Renal cortex interstitium (tissue), 11 donors: ENCODE measurements at regions not wholly inside any gene's neighbourhood (a gene's known extent, or its start where the extent isn't known, plus 50 kb on each side); places are given as distances from the start of the nearest gene placed in this dataset.

Experiments used
- DNase-seq, 11 donors: peaks; one replicate each; pipeline ENCODE4 v3.0.0-alpha.2; 2013; ENCODE audit warnings: low read depth in 9 of 11, low spot score in 4 of 11; ENCODE audit errors: extremely low read depth in 1 of 11

DNA sequence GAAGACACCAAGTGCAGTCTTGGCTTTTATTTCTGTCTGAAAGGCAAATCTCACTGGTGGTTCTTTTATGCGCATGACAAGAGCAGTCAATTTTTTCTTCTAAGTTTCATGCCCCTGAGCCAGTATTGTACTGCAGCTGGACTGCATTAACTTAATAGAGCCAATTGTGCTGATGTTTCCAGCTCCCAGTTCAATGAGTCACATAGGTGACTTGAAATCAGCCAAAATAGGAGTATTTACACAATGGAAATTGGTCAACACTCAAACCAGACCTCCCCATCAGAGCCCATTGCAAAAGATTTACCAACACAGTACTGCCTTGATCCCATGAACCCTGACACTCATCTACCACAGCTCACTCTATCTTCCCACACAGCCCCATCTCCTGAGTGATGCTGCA, 100.3 kb upstream of the GUCY1A1 start:
- no peak for DNase-seq

DNA sequence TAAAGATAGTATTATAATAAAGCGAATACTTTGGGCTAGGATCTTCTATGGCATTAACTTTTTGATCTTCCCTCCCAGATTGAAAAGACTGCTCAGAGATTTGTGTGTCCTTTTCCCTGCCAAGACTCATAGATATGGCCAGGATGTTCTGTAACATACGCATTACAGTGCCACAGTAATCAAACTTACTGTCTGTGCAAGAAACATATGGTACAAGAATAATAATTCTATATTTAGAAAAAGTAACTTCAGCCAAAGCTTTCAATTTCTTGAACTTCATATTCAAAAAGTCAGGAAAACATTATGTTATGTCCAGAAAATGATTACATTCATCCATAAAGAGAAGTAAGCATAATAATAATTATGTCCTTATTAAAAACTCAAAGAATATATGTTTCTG, 100.9 kb upstream of the GUCY1A1 start:
- no peak for DNase-seq

DNA sequence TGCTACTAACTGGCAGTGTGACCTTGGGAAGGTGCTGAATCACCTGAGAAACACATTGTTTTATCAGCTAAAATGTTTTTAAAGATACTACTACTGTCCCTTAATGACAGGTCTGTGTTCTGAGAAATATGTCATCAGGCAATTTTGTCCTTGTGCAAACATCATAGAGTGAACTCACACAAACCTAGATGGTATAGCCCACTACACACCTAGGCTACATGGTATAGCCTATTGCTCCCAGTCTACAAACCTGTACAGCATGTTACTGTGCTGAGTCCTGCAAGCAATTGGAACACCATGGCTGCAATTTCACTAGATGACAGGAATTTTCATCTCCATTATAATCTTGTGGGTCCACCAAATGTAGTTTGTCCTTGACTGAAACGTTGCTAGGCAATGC, 101.3 kb upstream of the GUCY1A1 start:
- DNase-seq, result no peak

DNA sequence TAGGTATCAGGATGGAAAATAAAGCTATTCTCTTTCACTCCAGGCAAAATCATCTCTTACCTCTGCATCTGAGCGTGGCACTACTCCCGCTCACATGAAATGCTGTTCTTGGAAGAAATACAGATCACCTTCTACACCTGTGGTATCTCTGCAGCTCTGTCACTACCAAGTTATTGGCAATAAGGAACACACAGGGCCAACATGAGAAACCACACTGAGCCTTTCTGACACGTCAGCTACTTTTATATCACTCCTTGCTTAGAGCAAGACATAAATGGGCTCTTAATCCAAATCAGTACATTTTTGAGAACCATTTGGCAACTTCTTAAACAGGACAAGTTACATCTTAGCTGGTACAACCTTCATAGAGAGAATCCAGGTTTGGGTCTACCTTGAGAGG, 101.8 kb upstream of the GUCY1A1 start:
- no peak for DNase-seq

DNA sequence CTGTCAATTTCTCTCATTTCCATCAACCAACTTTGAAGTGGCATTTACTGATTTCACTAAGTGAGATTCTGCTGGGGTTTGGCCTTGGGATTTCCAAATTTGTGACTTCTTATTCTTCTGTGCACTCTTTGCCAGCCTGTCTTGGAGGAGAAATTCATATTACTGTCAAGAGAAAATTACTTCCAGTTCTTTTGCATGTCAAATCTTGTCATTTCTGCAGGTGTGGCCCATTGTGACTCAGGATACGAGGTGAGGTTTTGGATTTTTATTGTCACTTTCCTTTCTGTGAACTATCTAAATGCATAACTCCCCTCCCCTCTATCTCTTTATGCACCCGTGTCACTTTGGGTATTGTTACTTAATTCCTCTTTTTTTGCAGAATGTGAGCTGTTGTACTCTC, 102.6 kb upstream of the GUCY1A1 start:
- DNase-seq, result no peak

DNA sequence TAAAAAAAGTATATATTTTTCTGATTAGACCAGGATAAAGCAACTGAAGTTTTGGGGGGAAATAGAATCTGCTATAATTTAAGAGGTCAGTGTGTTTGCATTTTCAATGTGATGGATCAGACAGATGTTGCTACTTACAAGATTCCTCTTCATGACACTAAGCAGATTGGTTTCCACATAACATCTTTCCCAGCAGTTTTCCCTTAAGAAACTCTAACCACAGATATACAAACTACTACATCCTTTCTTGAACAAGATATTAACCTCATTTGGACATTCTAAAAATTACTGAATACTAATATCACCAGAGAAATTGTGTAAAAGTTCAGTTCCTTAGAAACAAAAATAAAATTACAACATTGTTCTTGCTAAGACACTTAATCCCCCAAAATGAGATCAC, 106.7 kb upstream of the GUCY1A1 start:
- no peak for DNase-seq

DNA sequence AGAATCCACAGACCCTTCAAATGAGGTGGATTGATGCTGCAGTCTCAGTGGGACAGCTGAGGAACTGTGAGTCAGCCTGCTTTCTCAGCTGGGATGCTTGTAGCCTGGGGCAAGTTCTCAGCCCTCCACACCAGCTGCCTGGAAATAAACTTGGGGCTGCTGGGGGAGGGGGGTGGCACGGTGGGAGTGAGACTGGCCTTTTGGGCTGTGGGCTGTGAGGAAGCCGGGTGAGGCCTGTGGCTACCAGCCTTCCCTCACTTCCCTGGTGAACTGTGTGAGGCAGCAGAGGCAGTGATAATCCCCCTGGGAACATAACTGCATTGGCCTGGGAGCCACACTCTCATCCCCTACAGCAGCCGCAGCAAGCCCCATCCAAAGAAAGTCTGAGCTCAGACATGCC, 114.5 kb upstream of the GUCY1A1 start:
- no peak for DNase-seq

DNA sequence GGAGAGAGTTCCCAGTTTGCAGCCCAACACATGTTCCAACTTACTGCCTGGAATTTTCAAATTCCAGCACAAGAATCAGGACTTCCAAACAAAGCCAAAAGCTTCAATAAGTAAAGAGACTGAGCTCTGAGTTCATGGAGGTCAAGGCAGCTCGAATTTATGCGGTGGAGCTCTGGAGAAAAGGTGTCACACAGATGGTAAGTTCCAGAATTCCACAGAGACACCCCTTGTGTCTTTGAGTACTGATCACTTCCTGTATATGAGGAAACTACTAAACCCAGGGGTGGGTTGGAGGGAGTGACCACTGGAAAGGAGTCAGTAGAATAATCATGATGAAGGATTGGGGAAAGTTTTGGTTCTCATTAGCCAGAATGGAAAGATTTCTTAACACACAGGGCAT, 118.5 kb upstream of the GUCY1A1 start:
- no peak for DNase-seq

DNA sequence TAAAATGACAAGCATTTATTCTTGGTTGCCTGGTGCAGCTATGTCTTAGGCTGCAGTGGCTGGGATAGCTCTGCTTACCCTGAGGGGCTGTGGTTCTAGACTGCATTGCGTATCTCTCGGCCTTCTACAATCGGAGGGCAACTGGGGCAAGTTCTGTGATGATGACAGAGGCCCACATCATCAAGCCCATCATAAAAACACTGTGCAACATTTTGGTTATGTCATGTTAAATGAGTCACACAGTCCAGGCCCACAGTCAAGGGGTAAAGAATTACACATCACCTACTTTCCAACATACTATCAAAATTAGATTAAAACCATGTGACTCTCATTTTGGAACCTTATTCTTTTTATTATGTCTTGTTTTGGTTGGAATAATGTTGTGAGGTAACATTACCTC, 120.2 kb upstream of the GUCY1A1 start:
- no peak for DNase-seq

DNA sequence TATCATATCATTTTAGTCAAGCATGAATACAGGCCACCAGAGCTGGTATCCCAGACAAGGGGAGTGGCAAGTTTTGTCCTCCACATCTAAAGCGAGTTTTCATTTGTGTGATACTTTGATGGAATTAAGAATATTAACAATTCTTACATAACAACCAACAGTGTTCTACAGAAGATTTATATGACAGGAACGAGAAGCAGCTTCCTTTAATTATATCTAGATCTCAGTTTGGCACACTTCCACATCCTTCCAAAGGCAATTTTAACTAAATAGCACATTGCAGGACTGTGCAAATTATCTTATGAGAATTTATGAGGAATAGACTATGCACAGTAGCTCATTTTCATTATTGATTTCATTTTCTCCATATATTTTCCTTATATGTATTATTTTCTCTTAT, 121.2 kb upstream of the GUCY1A1 start:
- DNase-seq, result no peak

DNA sequence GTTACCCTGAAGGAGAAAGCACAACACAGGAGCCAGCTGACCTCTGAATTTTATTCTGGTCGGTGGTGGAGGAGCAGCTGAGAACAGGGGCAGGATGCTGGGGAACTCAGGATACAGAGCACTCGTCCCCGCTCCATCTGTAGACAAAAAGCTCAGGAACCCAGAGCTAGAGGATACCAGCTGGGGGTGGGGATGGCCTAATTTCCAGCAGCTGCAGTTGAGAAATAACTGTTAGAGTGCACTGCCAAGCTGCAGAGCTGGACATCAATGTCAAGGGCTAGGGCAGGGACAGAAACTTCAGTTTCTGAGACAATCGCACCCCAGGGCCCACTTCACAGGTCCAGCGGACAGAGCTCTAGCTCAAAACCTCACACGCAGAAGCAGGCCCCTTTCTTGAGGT, 122.1 kb upstream of the GUCY1A1 start:
- no peak for DNase-seq

DNA sequence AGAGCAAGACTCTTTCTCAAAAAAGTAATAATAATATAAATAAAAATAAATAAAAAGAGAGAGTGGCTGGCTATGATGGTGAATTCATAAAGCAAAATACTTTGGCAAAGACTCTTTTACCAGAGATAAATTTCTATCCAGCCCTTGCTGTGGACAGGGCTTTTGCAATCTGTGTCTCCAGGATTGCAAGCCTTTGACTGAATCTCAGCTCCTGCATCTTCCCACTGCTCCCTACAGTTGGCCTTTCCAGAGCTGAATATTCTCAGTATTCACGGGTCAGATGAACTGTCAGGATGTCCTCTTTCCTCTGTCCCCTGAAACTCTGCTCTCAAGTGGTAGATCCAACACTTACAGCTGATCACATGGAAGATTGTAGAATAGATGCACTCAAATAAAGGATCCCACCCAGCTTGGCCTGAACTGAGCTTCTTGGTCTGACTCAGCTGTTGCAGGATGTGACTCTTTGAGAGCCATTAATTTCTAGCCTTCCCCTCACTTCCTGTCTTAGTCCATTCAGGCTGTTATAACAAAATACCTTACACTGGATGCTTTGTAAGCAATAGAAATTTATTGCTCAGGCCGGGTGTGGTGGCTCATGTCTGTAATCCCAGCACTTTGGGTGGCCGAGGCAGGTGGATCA, 123.4 kb upstream of the GUCY1A1 start:
- DNase-seq, result no peak

DNA sequence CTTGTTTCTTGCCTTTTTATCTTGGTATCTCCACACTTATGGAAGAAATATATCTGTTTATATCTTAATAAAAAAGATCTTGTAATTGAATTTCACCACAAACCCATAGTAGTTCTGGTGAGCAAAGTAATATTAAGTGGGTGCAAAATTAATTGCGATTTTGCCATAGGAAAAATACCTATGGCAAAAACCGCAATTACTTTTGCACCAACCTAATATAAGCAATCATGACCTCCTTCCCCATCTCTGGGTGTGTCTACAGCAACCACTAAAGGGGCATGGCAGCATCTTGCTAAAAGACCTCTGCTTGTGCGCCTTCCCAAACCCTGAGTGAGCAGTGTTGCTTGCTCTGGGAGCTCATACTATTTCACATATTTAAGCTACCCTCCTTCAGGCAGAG, 124.2 kb upstream of the GUCY1A1 start:
- no peak for DNase-seq

DNA sequence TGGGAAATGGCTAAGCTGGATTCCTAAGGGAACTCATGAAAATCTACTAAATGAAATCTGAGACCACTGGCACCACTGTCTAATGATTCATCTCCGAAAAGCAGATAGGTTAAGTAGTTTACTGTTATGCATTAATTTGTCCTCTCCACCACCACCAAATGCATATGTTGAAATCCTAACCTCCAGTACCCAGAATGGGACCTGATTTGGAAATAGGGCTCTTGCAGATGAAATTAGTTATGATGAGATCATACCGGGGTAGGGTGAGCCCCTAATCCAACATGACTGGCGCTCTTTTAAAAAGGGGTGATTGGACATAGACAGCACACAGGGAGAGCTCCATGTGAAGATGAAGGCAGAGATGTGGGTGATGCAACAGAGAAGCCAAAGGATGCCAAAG, 124.9 kb upstream of the GUCY1A1 start:
- DNase-seq, result no peak

DNA sequence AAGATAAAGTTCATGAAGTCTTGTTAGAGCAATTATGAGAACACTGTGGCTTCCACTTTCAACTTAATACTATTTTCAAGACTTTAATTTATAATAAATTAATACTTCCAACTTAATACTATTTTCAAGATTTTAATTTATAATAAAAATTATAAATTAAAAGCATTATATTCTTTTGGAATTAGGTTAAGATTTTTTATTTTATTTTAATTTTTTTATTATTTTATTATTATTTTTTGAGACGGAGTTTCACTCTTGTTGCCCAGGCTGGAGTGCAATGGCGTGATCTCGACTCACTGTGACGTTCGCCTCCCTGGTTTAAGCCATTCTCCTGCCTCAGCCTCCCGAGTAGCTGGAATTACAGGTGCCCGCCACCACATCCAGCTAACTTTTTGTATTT, 126.0 kb upstream of the GUCY1A1 start:
- no peak for DNase-seq

DNA sequence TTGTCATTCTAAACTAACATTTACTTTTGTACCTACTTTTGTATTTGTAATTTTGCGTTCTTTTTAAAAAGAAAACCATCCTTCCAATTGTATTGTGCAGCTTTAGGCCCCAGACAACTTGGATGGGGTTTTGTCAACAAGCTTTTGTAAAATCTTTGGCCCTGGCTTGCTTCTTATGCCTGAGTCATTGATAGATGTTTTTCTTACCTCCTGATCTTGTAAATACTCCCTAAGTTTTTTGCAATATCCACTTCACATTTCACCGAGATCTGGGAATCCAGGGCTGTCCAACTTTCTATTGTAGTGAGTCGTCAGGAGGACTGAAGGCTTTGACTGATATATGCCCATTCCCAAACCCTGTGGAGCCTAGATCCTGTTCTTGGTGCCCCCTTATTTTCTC, 126.9 kb upstream of the GUCY1A1 start:
- no peak for DNase-seq

DNA sequence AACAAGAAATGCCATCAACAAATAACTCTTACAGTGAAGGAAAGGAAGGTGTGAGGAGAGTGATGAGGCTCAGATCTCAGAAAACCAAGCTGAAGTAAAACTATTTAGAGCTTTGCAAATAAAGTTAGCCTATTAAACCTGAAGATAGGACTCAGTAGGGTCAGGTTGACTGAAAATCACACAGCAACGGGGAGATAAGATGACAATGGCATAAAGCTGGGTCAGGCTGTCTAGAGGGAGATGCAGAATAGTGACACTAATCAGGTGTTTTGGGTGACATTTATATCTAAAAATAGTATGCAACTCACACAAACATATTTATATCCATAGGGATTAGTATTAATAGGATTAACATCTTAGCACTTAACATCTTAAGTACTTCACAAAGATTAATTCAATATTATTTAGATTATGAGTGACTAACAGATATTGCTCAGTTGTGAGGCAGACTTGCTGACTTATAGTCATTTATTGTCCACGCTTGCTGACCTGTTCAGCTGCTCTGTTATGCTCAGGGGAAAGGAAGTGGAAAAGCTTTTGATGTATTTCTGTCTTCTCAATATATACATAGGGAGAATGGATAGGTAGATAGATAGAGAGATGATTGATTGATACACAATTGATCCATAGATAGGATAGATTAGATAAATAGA, 130.7 kb upstream of the GUCY1A1 start:
- no peak for DNase-seq

DNA sequence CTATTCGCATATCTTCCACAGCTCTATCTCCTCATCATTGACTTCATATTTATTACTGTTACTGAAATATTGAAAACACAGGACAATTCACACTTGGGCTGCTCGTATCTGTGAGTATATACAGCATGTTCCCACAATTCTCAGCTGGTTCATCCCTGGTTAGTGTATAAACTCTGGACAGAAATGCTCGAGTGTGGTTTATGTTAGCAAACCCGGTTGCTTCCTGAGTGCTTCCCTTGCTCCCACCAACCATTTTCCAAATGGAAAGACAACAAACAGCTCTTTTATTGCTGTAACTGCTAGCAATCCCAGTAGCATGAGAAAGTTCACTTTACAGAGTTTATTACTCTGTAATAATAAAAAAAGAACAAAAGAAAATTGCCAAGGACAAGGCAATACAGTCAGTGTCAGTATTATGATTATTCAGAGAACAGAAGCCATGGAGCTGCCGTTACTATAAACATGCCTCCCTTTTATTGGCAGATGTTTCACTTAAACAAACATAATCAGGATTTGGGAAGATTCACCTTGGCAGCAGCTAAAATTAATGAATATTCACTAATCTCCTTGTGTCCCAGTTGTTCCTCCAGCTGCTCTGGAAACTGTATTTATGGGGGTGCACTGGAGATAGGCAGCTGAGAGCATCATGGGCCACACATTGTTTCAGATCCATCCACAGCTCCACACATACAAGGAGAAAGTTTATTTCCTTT, 134.1 kb upstream of the GUCY1A1 start:
- DNase-seq, result no peak

DNA sequence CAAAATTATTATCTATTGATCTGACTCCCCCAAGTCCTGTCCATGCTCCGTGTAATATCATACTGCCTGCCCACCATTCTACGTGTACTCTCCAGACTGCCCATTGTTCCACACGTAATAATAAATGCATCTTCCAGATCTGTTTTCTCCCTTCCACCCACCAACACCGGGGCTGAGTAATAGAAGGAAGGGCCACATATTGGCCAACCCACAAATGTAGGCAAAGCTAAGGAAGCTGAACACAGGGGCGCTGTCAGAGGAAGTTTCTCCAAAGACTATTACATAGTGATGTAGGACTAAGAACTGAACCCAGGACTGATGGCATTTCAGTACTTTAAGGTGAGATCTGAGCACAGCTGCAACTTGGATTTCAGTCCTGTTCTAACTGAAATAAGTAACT, 135.8 kb upstream of the GUCY1A1 start:
- no peak for DNase-seq

DNA sequence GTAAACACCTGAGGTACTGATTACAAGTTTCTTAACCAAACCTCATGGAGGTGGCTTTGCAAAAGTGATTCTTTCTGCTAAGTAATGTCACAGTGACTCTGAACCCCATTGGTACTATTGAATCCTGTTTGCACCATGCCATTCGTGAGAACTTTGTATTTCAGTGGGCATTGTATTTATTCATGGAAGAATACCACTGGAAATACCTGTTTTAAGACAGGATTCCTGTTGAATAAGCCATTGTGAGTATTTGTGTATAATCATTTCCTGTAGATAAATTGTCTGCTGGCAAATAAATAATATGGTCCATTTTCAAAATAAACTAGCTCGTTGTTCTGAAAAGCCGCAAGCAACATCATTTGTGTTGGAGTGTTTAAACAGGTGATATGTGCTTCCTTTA, 136.4 kb upstream of the GUCY1A1 start:
- DNase-seq, result no peak

DNA sequence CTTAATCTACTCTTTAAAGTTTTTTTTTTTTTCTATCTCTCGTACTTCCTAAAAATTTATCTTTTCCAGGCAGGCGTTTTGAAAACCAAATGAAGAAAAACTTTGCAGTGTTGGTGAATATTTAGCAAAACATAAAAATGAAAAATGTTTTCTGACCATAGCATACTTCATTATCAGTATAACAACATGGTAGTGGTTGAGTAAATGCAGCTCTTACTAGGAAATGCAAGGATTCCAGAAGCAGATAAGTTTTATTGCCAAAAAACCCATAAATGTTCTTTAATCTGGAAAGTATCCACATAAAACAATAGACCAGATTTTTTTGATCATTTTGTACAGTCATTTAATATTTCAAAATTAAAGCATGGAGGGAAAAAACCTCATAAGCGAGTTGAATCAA, 136.9 kb upstream of the GUCY1A1 start:
- peak in 2 of 11 donors; percentile 43 for DNase-seq
